GM10266 (cell line): ENCODE measurements at regions not wholly inside any gene's neighbourhood (a gene's known extent, or its start where the extent isn't known, plus 50 kb on each side); places are given as distances from the start of the nearest gene placed in this dataset.

Experiments
- DNase-seq: peaks from one replicate; pipeline ENCODE4 v3.0.0; 2012; ENCODE audit errors: extremely low spot score
- CTCF ChIP-seq: IDR thresholded peaks from 2 replicates; pipeline ENCODE4 v1.5.1; 2012; ENCODE audit warnings: mild to moderate bottlenecking, low read depth; ENCODE audit not compliant: control insufficient read depth, insufficient read depth; ENCODE audit errors: missing control alignments

- TF ChIP-seq CTCF = no peak
- no peak for DNase-seq
Observed at GRCh38 chr12:105805730-105806399, 332.9 kb downstream of the NUAK1 start.

GRCh38 chr12:105806400-105806770 is 332.4 kb downstream of the NUAK1 start:
- TF ChIP-seq CTCF = no peak
- DNase-seq = no peak

- DNase-seq = no peak
- TF ChIP-seq CTCF = no peak
Observed at GRCh38 chr12:105812366-105812765, 326.4 kb downstream of the NUAK1 start.

GRCh38 chr12:105813201-105813600 is 325.6 kb downstream of the NUAK1 start:
- DNase-seq = no peak
- TF ChIP-seq CTCF = no peak

- DNase-seq = no peak
- TF ChIP-seq CTCF = no peak
Observed at GRCh38 chr12:105814283-105814682, 324.5 kb downstream of the NUAK1 start.

GRCh38 chr12:105819549-105819948 is 319.2 kb downstream of the NUAK1 start:
- no peak for DNase-seq
- TF ChIP-seq CTCF = no peak

GRCh38 chr12:105820429-105821125 is 318.2 kb downstream of the NUAK1 start:
- no peak for TF ChIP-seq CTCF
- no peak for DNase-seq
